Posterior vena cava (tissue), 2 donors: ENCODE measurements at regions not wholly inside any gene's neighbourhood (a gene's known extent, or its start where the extent isn't known, plus 50 kb on each side); places are given as distances from the start of the nearest gene placed in this dataset.
"Not testable (repeated sequence)": the region's sequence is repeated elsewhere in the genome, so short reads cannot be mapped to it uniquely, and the experiment has no call there.

Experiments
- DNase-seq: peaks from one replicate; pipeline ENCODE4 v3.0.0-alpha.2; 2020; ENCODE audit warnings: low spot score
- intact Hi-C, 2 donors: fragments of 100-400 bp; cut with DNase I; formaldehyde crosslinking; loops; one replicate each; pipeline versions ENCODE4 v1.14.1 to v1.14.2; 2022 to 2023
- microRNA-seq, 2 donors: library from miRNA; unstranded; fragments of <30 nt; microRNA quantifications; one replicate each; pipeline ENCODE4 v1.2.0, GENCODE V29; 2020 to 2021; ENCODE audit warnings: borderline microRNAs expressed in 2 of 2
- donor health status: DM: yes; HTN: yes; CAD: no.
- donor health status: DM: yes; HTN: yes; CAD: no.

DNA sequence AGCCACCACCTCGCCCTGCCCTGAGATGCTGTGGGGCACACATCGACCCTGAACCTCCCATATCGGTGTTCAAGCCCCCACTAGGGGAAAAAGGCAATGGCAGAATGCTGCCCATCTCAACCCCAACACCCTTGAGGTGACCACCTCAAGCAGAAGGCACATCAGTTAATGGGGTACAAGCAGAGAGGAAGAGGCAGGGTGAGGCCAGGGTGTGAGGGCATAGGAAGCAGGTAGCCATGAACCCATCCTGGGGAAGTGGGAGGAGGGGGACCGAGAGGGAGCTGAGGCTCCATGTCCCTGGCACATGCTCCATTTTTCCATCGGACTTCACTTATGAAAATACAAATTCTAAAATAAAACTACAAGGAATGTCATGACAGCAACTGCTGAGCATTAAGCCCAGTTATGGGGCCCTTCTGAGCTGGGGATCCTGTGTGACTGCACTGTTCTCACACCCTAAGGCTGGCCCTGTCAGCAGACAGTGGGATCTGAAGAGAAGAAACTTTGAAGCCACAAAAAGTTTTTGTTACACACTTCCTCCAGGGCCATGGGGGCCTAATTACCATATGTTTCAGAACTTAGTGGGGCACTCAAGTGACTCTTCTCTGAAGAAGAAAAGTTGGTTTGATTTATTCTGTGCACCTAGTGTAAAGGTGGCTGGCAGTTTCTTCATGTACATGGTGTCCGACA lies 68.2 kb upstream of the FAM241A start:
- intact Hi-C loops: no loop called here
- no peak for DNase-seq

DNA sequence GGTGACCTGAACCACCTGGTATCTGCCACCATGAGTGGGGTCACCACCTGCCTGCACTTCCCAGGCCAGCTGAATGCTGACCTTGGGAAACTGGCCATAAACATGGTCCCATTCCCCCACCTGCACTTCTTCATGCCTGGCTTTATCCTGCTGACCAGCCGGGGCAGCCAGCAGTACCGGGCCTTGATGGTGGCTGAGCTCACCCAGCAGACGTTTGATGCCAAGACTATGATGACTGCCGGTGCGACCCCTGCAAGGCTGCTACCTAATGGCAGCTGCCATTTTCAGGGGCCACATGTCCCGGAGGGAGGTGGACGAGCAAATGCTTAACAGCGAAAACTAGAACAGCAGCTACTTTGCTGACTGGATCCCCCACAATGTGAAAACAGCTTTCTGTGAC lies 67.5 kb upstream of the FAM241A start:
- DNase-seq: no peak
- intact Hi-C loops: no loop called here

DNA sequence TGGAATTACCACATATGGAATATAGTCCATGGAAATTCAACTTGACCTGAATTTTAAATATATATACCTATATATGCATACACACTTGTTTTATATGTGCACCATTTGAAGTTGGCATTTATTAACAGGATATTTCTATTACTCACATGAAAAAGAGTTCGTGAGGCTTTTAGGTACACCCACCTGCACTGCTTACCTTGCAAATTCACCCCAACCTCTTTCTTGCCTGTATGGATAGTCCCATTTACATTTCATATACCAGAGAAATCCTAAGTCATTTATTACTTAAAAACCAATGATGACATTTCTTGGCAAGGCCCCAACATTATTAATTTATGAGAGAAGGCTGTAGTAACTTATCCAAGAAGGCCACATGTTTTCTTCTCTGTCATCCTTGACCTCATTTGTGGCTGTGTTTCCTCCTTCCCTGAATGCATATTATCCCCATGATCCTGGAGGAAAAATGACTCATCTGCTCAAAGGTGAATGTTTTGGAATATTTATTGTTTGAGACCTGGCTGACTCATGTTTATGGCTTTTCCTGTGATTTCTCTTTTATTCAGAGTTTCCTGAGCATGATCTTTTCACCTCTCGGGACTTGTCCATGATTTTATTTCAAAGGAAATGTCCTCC lies 62.2 kb upstream of the FAM241A start:
- DNase-seq: no peak
- intact Hi-C loops: no loop called here

DNA sequence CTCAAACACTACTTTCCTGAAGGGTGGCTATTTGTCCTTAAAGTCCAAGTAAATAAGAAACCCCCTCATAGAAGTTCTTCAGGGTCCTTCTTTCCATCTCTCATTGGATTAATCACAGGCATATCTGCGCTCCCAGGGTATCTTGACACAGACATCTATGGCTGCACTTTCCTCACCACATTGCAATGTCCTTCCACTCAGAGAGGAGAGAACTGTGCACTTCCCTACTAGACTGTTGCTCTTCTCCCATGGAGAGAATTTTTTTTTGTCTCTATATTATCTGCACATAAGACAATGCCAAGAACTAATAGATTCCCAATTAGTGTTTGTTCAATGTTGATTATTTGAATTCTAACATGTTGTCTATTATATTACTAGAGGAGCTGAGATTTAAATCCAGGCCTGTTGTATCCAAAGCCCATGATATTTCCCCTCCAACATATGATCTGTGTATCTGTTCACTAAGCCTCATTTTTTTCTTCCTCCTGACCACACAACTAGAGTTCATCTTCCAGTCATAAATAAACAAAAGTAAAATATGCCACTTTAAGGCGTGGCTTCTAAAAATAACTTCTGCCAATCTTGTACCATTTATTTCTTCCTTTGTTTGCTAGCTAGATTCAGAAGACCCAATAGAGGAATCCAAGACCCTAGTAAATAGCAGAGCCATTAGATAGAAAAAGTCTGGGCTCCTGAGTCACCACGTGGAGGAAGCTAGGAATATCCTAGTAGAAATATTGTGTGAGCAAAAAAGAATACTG lies 61.5 kb upstream of the FAM241A start:
- intact Hi-C loops: no loop called here
- DNase-seq: no peak

DNA sequence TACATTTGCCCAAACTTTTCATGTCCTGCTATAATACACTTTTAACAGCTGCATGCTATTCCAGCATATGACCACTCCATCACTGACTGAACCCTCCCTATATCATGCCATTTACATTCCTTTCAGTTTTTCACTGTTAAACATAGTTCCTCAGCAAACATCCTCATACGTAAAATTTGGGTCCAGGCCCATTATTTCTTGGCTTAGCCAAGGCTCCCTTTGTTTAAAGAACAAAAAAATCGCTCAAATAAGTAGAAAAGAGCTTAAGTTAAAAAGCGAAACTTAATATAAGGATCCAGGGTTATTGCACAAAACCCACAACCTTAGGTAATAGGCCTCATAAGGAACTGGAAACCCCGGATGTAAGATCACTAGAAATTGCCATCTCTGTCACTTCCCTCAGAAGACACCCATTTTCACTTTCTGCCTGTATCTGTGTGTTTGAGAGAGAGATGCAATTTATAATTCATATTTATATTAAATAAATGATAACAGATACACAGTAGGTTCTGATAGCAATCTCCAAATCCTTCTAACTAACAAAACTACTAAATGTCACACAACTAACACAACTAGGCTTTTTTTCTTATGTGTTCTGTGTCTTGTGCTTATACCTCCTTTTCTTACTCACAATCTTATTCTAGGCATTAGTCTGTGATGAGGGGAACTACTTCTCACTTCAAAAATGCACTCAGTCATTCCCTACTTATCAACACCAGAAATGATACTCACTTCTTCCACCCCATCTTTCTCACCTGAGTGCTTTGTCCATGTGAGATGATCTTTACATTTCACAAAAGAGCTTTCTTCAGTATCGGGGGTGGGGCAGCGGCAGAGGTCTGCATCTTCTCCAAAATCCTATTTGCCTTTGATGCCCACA lies 59.9 kb upstream of the FAM241A start:
- intact Hi-C loops: loop anchor here in 1 of 2 donors (5.0 kb wide), 1 partner anchor 357 kb away; no protein-coding TSS in a partner anchor

DNA sequence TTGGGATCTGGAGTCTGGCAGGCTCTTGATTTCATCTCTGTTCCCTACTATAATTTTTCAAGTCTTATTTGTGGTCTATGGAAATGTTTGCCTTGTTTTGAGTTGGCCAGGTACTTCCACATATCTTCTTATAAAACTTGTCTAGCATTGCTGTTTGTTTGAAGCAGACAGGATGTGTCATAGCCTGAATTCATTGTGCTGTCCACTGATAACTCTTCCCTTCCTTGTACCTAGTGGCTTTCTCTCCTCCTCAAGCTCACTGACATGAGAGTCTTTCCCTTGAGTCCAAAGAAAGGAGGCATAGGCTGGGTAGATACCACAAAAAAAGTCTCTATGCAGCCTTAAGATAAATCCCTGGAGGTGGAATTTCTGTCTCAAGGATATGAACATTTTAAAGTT lies 59.2 kb upstream of the FAM241A start:
- intact Hi-C loops: loop anchor here in 1 of 2 donors (5.0 kb wide), 1 partner anchor 356 kb away; no protein-coding TSS in a partner anchor
- no peak for DNase-seq

More for the DNA sequence above, 59.9 kb upstream of the FAM241A start:
- DNase-seq: no peak

DNA sequence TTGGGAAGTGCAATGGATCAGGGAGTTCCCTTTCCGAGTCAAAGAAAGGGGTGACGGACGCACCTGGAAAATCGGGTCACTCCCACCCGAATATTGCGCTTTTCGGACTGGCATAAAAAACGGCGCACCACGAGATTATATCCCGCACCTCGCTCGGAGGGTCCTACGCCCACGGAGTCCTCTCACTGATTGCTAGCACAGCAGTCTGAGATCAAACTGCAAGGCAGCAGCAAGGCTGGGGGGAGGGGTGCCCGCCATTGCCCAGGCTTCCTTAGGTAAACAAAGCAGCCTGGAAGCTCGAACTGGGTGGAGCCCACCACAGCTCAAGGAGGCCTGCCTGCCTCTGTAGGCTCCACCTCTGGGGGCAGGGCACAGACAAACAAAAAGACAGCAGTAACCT lies 58.6 kb upstream of the FAM241A start:
- DNase-seq: not testable (repeated sequence)
- intact Hi-C loops: loop anchor here in 1 of 2 donors (5.0 kb wide), 1 partner anchor 356 kb away; no protein-coding TSS in a partner anchor

DNA sequence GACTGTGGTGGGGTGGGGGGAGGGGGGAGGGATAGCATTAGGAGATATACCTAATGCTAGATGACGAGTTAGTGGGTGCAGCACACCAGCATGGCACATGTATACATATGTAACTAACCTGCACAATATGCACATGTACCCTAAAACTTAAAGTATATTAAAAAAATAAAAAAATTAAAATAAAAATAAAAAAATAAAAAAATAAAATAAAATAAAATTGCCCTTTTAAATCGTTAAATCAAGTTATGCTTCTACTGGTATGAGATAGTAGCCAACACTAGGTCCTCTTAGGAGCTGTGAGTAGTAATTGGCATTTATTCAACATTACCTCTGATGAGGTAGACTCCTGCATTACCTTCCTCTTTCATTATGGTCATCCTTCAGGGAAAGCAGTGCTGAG lies 52.9 kb upstream of the FAM241A start:
- intact Hi-C loops: loop anchor here in 1 of 2 donors (10.0 kb wide), 1 partner anchor 142 kb away; the partner anchor contains the start of gene AP1AR
- not testable (repeated sequence) for DNase-seq

DNA sequence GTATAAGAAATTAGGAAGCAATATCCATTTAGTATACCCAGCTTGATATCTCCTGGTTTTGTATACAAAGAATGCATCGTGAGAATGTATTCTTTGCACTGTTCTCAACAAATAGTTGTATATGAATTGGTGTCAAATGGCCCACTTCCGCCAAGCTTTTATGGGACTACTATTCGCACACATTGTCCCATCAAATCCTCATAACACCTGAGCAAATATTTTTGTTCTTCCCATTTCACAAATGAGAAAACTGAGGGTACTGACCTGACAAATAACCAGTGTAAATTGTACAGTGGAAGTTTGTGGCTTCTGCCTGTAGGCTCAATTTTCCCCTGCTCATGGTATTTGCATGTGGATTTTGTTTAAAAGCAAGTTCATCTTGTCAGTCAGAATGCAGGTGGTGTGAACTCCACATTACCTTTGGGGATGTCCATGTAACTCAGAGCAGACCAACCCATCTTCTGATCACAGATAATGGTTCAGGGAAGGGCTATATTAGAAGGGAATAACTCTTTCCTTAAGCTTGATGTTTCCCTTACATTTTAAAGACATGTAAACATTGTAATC lies 51.5 kb upstream of the FAM241A start:
- intact Hi-C loops: loop anchor here in 1 of 2 donors (10.0 kb wide), 1 partner anchor 141 kb away; the partner anchor contains the start of gene AP1AR

DNA sequence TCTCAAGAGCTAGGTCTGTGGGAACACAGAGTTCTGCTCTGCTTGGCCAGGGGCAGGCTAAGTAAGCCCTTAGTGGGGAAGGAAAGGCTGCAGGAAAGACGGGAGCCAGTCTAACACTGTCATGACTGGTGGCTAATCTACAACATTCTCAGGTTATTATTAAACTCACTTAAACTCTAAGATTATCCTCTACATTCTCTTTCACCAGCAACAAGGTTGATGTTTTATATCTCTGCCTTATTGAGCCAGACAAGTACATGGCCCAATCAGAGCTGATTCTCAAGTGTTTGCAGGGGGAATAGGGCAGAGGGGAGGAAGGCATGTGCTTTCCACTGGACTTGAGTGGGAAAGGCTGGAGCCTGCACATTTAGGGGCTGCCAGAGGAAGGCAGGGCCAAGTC lies 50.9 kb upstream of the FAM241A start:
- intact Hi-C loops: loop anchor here in 1 of 2 donors (10.0 kb wide), 1 partner anchor 140 kb away; the partner anchor contains the start of gene AP1AR
- DNase-seq: no peak

More for the DNA sequence above, 51.5 kb upstream of the FAM241A start:
- DNase-seq: no peak

Small RNA genes lying in the stretch of these regions (microRNA-seq; reads per million reads assigned to microRNA genes)
- gene MIR297: 0 reads per million in 2 donors
